ENCODE measurements at regions not wholly inside any gene's neighbourhood (a gene's known extent, or its start where the extent isn't known, plus 50 kb on each side); places are given as distances from the start of the nearest gene placed in this dataset.

GRCh38 chr2:222146488-222146887 is 152.3 kb downstream of the PAX3 start:
- no peak for DNase-seq

DNA sequence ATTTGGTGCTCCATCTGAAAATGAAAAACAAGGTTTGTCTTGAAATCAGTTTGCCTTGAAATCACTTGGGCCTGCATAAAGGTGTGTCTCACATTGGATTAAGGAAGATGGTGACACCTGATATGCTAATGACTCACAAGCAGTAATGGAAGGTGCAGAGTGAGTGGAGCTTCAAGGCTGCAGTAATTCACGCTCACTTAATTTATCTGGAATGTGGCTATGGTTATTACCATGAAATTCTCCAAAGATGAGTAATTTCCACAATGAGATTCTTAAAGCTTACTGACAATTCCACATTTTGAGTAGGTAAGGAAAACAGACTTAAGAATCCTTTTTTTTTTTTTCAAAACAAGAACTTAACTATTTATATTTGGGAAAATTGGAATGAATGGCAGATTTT is 156.8 kb downstream of the PAX3 start:
- DNase-seq, result no peak

DNA sequence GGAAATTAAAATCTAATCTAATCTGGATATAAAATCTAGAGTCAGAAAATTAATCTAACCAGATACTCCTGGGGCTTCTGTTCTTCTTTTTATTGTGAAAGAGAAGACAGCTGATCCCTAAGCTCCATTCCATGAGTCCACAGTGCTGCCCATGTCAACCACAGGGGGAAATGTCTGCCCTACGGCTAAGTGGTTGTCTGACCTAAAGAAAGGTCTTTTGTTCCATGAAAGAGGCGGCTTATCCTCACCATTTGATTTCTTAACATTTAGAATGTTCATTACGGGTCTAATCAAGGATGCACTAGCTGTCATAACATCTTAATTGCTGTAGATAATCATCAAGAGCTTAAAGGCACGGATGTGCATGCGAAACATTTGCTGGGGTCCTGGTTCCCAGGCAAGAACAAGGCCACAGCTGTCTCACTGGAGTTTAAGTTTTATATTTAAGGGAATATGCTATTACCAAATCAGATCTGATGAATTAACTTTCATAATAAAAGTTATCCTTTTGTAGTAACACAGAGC is 162.6 kb downstream of the PAX3 start:
- no peak for DNase-seq

GRCh38 chr2:222134654-222135053 is 164.1 kb downstream of the PAX3 start:
- no peak for DNase-seq

- no peak for DNase-seq
Measured at GRCh38 chr2:222133897-222134296, 164.9 kb downstream of the PAX3 start.

GRCh38 chr2:222130855-222131254 is 167.9 kb downstream of the PAX3 start:
- no peak for DNase-seq

DNA sequence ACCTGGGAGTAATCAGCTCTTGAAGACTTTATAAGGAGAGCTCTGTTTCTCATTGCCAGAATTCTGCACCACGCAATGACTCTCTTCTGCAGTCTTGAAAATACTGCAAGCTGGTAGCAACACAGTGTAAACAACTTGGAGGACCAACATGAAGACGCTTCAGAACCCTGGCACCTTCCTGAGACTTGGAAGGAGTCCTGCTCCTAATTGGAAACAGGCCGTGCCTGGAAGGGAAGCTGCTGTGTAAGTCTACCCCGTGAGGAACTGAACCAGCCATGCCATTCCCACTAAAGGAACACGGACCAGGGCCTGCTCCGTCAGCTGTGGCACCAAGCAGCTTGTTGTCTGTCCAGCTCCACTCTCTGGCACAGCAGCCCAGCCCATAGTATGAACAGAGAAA is 171.1 kb downstream of the PAX3 start:
- DNase-seq, result no peak

DNA sequence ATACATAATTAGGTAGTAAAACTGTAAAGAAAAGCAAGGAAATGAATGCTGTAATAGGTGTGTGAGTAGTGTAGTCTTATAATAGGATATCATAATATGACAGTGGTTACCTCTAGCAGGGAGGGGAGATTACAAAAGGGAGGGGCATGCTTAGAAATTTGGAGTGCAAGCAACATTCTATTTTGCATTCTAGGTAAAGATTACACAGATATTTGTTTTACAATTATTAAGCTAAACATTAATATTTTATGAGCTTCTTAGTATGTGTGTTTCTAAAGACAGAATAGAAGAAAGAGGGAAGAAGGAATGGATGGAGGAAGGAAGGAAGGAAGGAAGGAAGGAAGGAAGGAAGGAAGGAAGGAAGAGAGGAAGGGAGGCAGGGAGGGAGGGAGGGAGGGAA is 177.9 kb downstream of the PAX3 start:
- no peak for DNase-seq

DNA sequence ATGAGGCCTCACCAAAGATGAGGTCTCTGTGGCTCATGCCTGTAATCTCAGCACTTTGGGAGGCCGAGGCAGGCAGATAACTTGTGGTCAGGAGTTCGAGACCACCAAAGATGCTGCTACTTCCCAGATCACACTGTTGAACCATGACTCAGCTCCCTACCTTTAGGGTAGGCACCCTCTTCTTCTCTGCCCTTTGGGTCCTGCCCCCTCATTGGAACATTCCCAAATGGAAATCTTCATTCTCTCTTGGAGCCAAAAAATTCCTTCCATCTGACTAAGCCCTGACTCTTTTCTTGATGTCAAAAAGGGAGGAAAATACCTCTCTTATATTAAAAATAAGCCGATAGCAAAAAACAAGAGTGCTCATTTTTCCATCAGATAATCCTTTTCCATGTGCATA is 183.5 kb downstream of the PAX3 start:
- DNase-seq, result no peak

DNA sequence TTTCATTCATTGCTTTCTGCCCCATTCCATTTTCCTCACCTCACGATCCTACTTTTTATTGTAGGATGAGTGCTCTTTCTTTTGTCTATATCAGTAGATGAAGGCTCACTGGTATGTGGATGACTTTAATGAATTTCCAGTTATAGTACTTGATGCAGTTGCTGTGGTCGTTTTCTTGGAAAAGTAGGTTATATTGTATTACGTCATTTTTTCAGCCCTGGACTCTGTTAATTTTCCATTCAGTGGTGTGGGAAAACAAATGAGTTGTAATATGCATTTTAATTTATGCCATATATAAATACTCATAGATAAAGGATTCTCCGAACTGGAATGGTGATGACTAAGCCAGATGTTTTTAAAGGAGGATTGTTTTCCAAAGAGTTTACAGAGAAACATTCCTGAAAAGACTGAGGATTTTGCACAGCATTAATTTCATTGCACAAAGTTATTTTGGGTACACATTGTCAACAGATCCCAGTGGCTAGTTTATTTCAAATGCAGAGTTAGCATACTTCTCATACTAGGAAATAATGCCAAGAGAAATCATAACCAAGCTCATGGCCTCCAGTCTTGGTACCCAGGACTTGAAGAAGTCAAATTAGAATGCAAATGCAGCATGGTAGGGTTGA is 189.7 kb downstream of the PAX3 start:
- DNase-seq, result no peak

DNA sequence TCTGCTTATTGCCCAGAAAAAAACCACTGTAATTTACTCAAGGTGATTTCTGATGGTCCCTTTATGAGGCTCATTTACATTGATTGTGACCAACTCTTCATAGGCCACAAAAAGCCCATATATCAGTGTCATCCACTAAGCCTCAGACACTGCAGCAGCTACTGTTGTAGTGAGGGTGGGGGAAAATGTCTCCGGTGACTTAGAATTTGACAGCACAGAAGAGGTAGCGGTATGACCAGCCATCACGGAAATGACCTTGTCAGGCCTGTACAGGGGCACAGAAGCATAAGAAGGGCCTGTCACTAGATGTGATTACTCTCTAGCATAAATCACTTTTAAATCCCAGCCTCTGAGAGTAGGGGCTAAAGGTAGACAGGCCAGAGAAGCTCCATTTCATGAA is 190.3 kb downstream of the PAX3 start:
- DNase-seq, result no peak

GRCh38 chr2:222105046-222105445 is 193.8 kb downstream of the PAX3 start:
- DNase-seq, result no peak

GRCh38 chr2:222102575-222103349 is 196.0 kb downstream of the PAX3 start:
- no peak for DNase-seq

- no peak for DNase-seq
Measured at GRCh38 chr2:222100704-222101699, 197.8 kb downstream of the PAX3 start.

- DNase-seq, result no peak
Measured at GRCh38 chr2:222088561-222088960, 210.2 kb downstream of the PAX3 start.

DNA sequence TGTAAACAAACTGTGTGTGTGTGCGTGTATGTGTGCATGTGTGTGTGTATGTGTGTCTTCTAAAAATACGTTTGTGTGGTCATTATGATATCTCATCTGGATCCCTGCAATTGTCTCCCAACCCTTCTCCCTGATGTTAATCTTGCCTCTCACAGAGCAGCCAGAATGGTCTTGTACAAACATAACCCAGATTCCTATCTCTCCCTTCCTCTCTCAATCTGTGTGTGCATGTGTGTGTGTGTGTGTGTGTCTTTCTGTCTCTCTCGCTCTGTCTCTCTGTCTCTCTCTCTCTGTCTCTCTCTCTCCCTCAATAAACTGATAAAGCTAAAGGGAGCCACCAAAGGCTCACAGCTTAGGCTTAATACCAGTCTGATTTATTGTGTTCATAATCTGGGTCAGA is 210.8 kb downstream of the PAX3 start:
- DNase-seq, result no peak

DNA sequence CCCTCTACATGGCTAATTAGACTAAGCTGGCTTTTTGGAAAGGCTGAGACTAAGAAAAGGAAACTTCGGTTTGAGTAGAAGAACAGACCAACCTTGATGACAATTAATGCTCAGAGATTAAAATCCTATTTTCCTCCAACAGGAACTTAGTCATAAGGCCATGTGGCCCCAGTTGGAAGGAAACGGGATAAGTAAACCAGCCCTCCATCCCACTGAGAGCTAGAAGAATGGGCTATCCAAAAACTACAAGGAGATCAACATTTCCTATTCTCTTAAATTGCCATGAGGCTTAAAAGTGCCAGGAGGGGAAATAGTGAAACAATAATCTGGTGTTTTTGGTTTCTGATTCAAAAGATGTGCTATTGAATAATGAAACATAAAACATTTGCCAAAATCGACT is 216.6 kb downstream of the PAX3 start:
- DNase-seq, result no peak

GRCh38 chr2:222080141-222080540 is 218.7 kb downstream of the PAX3 start:
- no peak for DNase-seq

GRCh38 chr2:222076973-222077690 is 221.7 kb downstream of the PAX3 start:
- DNase-seq, result no peak

DNA sequence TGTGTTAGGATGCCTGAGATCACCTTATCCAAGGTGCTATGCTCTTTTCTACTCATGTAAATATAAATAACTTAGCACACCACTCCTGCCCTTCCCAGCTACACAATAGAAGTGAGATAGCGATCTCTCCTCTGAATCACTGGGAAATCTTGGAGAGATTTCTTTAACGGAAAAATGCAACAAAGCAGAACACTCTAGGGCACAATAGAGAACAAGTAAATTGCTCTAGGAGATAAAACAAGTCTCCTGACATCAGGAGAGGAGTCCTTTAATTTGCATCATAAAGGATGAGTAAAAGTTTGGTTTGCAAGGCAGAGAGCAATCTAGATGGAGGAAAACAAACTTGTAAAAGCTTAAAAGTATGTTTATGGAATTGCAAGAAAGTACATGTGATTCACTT is 224.1 kb downstream of the PAX3 start:
- no peak for DNase-seq

DNA sequence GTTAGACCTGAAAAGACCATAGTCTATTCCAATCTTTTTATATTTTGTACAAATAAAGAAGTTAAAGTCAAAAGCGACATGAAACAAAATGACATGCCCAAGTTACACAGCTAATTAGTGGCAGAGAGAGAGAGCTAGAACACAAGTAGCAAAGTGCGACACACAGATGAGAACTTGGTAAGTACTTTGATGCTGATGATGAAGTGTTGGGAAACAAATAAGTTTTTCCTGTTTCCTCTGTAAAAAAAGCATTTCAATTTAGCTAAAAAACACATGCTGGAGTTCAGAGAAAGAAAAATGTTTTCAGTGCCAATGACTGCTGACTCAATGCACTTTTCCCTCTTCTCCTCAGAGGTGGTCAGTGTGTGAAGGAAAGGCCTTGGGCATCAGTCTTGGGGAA is 226.9 kb downstream of the PAX3 start:
- DNase-seq, result no peak

DNA sequence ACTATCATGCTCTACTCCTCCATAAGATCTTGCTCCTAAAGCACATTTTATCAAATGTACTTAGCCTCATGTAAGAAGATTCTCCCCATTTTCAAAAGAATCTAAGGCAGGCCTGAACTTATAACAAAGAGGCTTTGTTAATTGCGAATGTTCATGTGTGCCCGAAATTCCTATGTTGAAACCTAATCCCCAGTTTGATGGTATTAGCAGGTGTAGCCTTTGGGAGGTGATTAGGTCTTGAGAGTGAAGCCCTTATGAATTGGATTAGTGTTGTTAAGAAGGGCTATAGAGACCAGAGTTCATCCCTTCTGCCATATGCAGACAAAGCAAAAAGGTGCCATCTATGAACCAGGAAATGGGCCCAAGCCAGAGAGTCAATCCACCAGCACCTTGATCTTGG is 234.5 kb downstream of the PAX3 start:
- DNase-seq, result no peak

Data from DMS79 treated with DMSO at 0.1 percent for 48 hours (cell line).